ENCODE measurements at regions not wholly inside any gene's neighbourhood (a gene's known extent, or its start where the extent isn't known, plus 50 kb on each side); places are given as distances from the start of the nearest gene placed in this dataset.

DNA sequence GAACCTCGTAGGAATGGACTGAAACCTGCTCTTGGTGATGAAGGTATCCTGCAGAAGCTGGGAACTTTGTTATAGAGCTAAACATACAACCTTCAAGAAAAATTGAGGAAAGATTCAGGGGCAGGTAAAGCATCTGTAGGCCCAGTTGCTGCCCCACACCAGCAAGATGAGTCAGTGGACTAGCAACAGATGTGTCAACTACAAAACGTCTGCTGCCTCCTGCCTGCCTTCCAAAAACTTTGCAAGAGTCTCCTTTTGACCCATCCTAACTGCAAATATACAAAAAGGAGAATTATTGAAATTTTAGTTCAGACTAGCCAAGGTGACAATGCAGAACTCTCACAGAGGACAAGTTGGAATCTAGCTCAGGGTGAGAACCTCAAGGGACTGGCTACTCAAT is 60.9 kb upstream of the TMTC1 start:
- no peak for DNase-seq

- DNase-seq: no peak
These were observed 59.3 kb upstream of the TMTC1 start for GRCh38 chr12:29843036-29843435.

- no peak for DNase-seq
These were observed 55.0 kb upstream of the TMTC1 start for GRCh38 chr12:29838768-29839167.

Data from NCI-H2107 (cell line).